IMR-90 (cell line): ENCODE measurements at regions not wholly inside any gene's neighbourhood (a gene's known extent, or its start where the extent isn't known, plus 50 kb on each side); places are given as distances from the start of the nearest gene placed in this dataset.
"Not testable (repeated sequence)": the region's sequence is repeated elsewhere in the genome, so short reads cannot be mapped to it uniquely, and the experiment has no call there.

Experiments
- ATAC-seq: fragments of 200-7000 bp; cut with Tn5 transposase; 2 replicates; pipeline ENCODE4 v1.9.1; 2020; ENCODE audit warnings: low read depth, mild to moderate bottlenecking, moderate library complexity
- BruUV-seq: library from RNA; stranded (reverse); fragments of 400-500 nt; replicated peaks from 2 replicates; lab custom pipeline; 2021; lab: Mats Ljungman, UMichigan
- CTCF ChIA-PET: fragments of 300-600 bp; formaldehyde crosslinking; extraction: SDS; loops from one replicate; lab custom pipeline; 2021; ENCODE audit warnings: antibody characterized with exemption; lab: Yijun Ruan, JAX
- POLR2A ChIA-PET: fragments of 300-600 bp; sonication (Branson Sonifier 250); formaldehyde crosslinking; loops from one replicate; lab custom pipeline; 2022; ENCODE audit warnings: antibody characterized with exemption; ENCODE audit not compliant: unreplicated experiment; lab: Charles Lee
- DNase-seq: peaks from one replicate; pipeline ENCODE4 v3.0.0; 2013
- H2AFZ ChIP-seq: replicated peaks from 2 replicates; pipeline ENCODE3; 2013; ENCODE audit warnings: low read length, mild to moderate bottlenecking; ENCODE audit not compliant: poor library complexity
- H2AK5ac ChIP-seq: 2 replicates; pipeline ENCODE4 v1.6.1; 2013; ENCODE audit warnings: low read depth, low read length, inconsistent platforms
- H2AK9ac ChIP-seq: replicated peaks from 2 replicates; pipeline ENCODE3; 2013; ENCODE audit warnings: mild to moderate bottlenecking, low read depth, low read length, moderate library complexity; ENCODE audit not compliant: poor library complexity
- H2BK120ac ChIP-seq: 2 replicates; pipeline ENCODE4 v1.6.1; 2013; ENCODE audit warnings: low read depth, low read length, inconsistent platforms
- H2BK15ac ChIP-seq: 3 replicates; pipeline ENCODE4 v1.6.1; 2013; ENCODE audit warnings: low read depth, low read length, inconsistent platforms
- H2BK20ac ChIP-seq: 2 replicates; pipeline ENCODE4 v1.6.1; 2013; ENCODE audit warnings: low read depth, mild to moderate bottlenecking, inconsistent platforms, low read length, moderate library complexity
- H2BK5ac ChIP-seq: 2 replicates; pipeline ENCODE4 v1.6.1; 2013; ENCODE audit warnings: mild to moderate bottlenecking, low read depth, low read length, inconsistent platforms; ENCODE audit not compliant: poor library complexity, severe bottlenecking
- H3K14ac ChIP-seq: replicated peaks from 2 replicates; pipeline ENCODE4 v1.6.1; 2013; ENCODE audit warnings: low read depth, low read length, inconsistent platforms
- H3K18ac ChIP-seq: 2 replicates; pipeline ENCODE4 v1.6.1; 2013; ENCODE audit warnings: low read depth, low read length, control low read depth
- H3K23ac ChIP-seq: 2 replicates; pipeline ENCODE4 v1.6.1; 2013; ENCODE audit warnings: low read depth, low read length, inconsistent platforms
- H3K27ac ChIP-seq: 2 replicates; pipeline ENCODE4 v1.5.1; 2013; ENCODE audit warnings: mild to moderate bottlenecking, control low read depth, low read length; ENCODE audit not compliant: insufficient read depth
- H3K27me3 ChIP-seq: 2 replicates; pipeline ENCODE4 v1.6.1; 2013; ENCODE audit warnings: low read length; ENCODE audit not compliant: control insufficient read depth, insufficient read depth
- H3K36me3 ChIP-seq: 2 replicates; pipeline ENCODE4 v1.6.1; 2013; ENCODE audit warnings: low read length, mixed read lengths; ENCODE audit not compliant: control insufficient read depth, insufficient read depth
- H3K4ac ChIP-seq: 2 replicates; pipeline ENCODE4 v1.6.1; 2013; ENCODE audit warnings: low read depth, low read length, inconsistent platforms
- H3K4me1 ChIP-seq: 2 replicates; pipeline ENCODE4 v1.6.1; 2013; ENCODE audit warnings: low read length, mixed read lengths; ENCODE audit not compliant: control insufficient read depth, insufficient read depth
- H3K4me2 ChIP-seq: 2 replicates; pipeline ENCODE4 v1.6.1; 2013; ENCODE audit warnings: low read depth, mild to moderate bottlenecking, control low read depth, low read length, moderate library complexity
- H3K4me3 ChIP-seq: 2 replicates; pipeline ENCODE4 v1.5.1; 2013; ENCODE audit warnings: low read depth, mild to moderate bottlenecking, control low read depth, low read length, moderate library complexity; ENCODE audit not compliant: insufficient read depth
- H3K56ac ChIP-seq: 2 replicates; pipeline ENCODE4 v1.6.1; 2013; ENCODE audit warnings: low read length, inconsistent platforms; ENCODE audit not compliant: insufficient read depth; ENCODE audit errors: extremely low read depth
- H3K79me1 ChIP-seq, 2 experiments: 2 replicates each; pipeline ENCODE4 v1.6.1; 2013; ENCODE audit warnings: low read length in 2 of 2, inconsistent platforms in 1 of 2, low read depth in 1 of 2
- H3K9ac ChIP-seq: 2 replicates; pipeline ENCODE4 v1.6.1; 2013; ENCODE audit warnings: low read depth, low read length, control low read depth
- H3K9me1 ChIP-seq: 2 replicates; pipeline ENCODE4 v1.6.1; 2013; ENCODE audit warnings: low read length, inconsistent platforms; ENCODE audit not compliant: insufficient read depth
- H3K9me3 ChIP-seq: 2 replicates; pipeline ENCODE4 v1.6.1; 2013; ENCODE audit warnings: low read length; ENCODE audit not compliant: control insufficient read depth, insufficient read depth
- H4K20me1 ChIP-seq: 2 replicates; pipeline ENCODE4 v1.6.1; 2013; ENCODE audit warnings: low read length, inconsistent platforms; ENCODE audit not compliant: insufficient read depth
- H4K5ac ChIP-seq: 2 replicates; pipeline ENCODE4 v1.6.1; 2013; ENCODE audit warnings: mild to moderate bottlenecking, low read depth, low read length, control low read depth
- H4K8ac ChIP-seq, 2 experiments: 2 replicates each; pipeline ENCODE4 v1.6.1; 2013; ENCODE audit warnings: low read depth in 2 of 2, low read length in 2 of 2, control low read depth in 1 of 2, inconsistent platforms in 1 of 2
- H4K91ac ChIP-seq: 2 replicates; pipeline ENCODE4 v1.6.1; 2013; ENCODE audit warnings: low read depth, low read length, inconsistent platforms; ENCODE audit not compliant: insufficient read depth
- CHD1 ChIP-seq: IDR thresholded peaks from 2 replicates; pipeline ENCODE4 v1.6.1; 2012; ENCODE audit warnings: low read depth, low read length, improper control_type of control experiment
- MAFK ChIP-seq: IDR thresholded peaks from 2 replicates; pipeline ENCODE4 v1.6.1; 2012; ENCODE audit warnings: low read depth, low read length, improper control_type of control experiment
- MXI1 ChIP-seq: IDR thresholded peaks from 2 replicates; pipeline ENCODE4 v1.6.1; 2012; ENCODE audit warnings: low read depth, mild to moderate bottlenecking, low read length, moderate library complexity, borderline replicate concordance
- POLR2A ChIP-seq: IDR thresholded peaks from 2 replicates; pipeline ENCODE4 v1.6.1; 2012; ENCODE audit warnings: mild to moderate bottlenecking, low read depth, low read length
- RFX5 ChIP-seq: IDR thresholded peaks from 2 replicates; pipeline ENCODE4 v1.8.0; 2012; ENCODE audit warnings: low read depth, mild to moderate bottlenecking, low read length, moderate library complexity
- USF2 ChIP-seq: fragments of 150-350 bp; IDR thresholded peaks from 2 replicates; pipeline ENCODE4 v1.6.1; 2017; ENCODE audit warnings: mild to moderate bottlenecking, antibody characterized with exemption, low read length, low read depth
- WGBS, 2 experiments: methylation state at CpG; one replicate each; pipeline versions ENCODE4 v1.1.5 to v1.1.7; 2013; ENCODE audit warnings: missing lambda C conversion rate in 2 of 2; ENCODE audit not compliant: insufficient read length in 1 of 2; ENCODE audit errors: extremely low coverage in 2 of 2; 5-methylcytosine and 5-hydroxymethylcytosine counted together
- dilution Hi-C: fragments of 300-500 bp; cut with HindIII; formaldehyde crosslinking; loops from one replicate; pipeline ENCODE4 v1.14.3; 2018; ENCODE audit warnings: low sequenced_read_pairs; ENCODE audit not compliant: unreplicated experiment
- in situ Hi-C: fragments of 300-500 bp; cut with MboI; formaldehyde crosslinking; loops from 3 replicates; pipeline ENCODE4 v1.14.3; 2019; ENCODE audit warnings: low sequenced_read_pairs, inconsistent platforms, mixed read lengths
- intact Hi-C: fragments of 100-400 bp; cut with micrococcal nuclease; formaldehyde crosslinking; loops from 2 replicates; pipeline ENCODE4 v1.10.0; 2022

- Histone ChIP-seq H3K9ac (no peak overlapping the region), H3K27ac (no peak overlapping the region), H3K9me1 (no peaks in the 10 kb centered on the region), H3K4me3 (no peak overlapping the region), H3K9me3 (no peaks in the 10 kb centered on the region), H3K4me1 (no peaks in the 10 kb centered on the region), H3K36me3 (no peaks in the 10 kb centered on the region), H2AFZ (no peak overlapping the region), H2AK9ac (no peak overlapping the region), H4K8ac (no peak overlapping the region), H3K27me3 (no peaks in the 10 kb centered on the region), H2BK15ac (no peak overlapping the region), H2BK120ac (no peak overlapping the region), H3K23ac (no peak overlapping the region), H2BK20ac (no peak overlapping the region), H3K18ac (no peak overlapping the region), H3K79me1 (no peaks in the 10 kb centered on the region), H3K4me2 (no peak overlapping the region), H3K14ac (no peak overlapping the region), H2BK5ac (no peak overlapping the region), H4K5ac (no peak overlapping the region), H3K4ac (no peak overlapping the region), H4K20me1 (no peaks in the 10 kb centered on the region), H2AK5ac (no peak overlapping the region), H4K91ac (no peak overlapping the region), H3K56ac (no peak overlapping the region)
- intact Hi-C loops (no loop called here), dilution Hi-C loops (no loop called here), in situ Hi-C loops (no loop called here)
- no peak for ATAC-seq
- ChIA-PET CTCF (no interaction called here), POLR2A (no interaction called here)
- no peak for DNase-seq
- no peak for TF ChIP-seq MXI1
- TF ChIP-seq MAFK: peak; percentile 81
- no peak for TF ChIP-seq USF2
- TF ChIP-seq POLR2A: no peak
- no peak for TF ChIP-seq CHD1
- no peak for TF ChIP-seq RFX5
- no CpG with 5 or more reads among the region's 2 CpGs for WGBS, 2 experiments
- no TSS peak for BruUV-seq
Observed at GRCh38 chr3:75863878-75864277, 78.5 kb upstream of the ZNF717 start.

- H2AFZ ChIP-seq, H3K23ac ChIP-seq, H3K14ac ChIP-seq, H2AK5ac ChIP-seq, H2BK5ac ChIP-seq, in situ Hi-C loops, H2AK9ac ChIP-seq, H3K18ac ChIP-seq, H3K9me3 ChIP-seq, H4K91ac ChIP-seq, H3K4me3 ChIP-seq, H3K4me2 ChIP-seq, H2BK20ac ChIP-seq, H3K79me1 ChIP-seq, CTCF ChIA-PET, POLR2A ChIA-PET, H3K4ac ChIP-seq, H4K20me1 ChIP-seq, H3K36me3 ChIP-seq, DNase-seq, H3K9me1 ChIP-seq, intact Hi-C loops, H4K8ac ChIP-seq, H4K5ac ChIP-seq, dilution Hi-C loops, H2BK15ac ChIP-seq, H3K9ac ChIP-seq, H3K56ac ChIP-seq, BruUV-seq, ATAC-seq, H2BK120ac ChIP-seq, H3K4me1 ChIP-seq, H3K27me3 ChIP-seq, H3K27ac ChIP-seq: not testable (repeated sequence)
- WGBS, 2 experiments: 88% methylated on average over 1 of the region's 5 CpGs; no CpG with 5 or more reads in 1 of the 2 experiments
Observed at GRCh38 chr3:75883719-75884118, 98.4 kb upstream of the ZNF717 start.
